ENCODE measurements at regions not wholly inside any gene's neighbourhood (a gene's known extent, or its start where the extent isn't known, plus 50 kb on each side); places are given as distances from the start of the nearest gene placed in this dataset.

DNA sequence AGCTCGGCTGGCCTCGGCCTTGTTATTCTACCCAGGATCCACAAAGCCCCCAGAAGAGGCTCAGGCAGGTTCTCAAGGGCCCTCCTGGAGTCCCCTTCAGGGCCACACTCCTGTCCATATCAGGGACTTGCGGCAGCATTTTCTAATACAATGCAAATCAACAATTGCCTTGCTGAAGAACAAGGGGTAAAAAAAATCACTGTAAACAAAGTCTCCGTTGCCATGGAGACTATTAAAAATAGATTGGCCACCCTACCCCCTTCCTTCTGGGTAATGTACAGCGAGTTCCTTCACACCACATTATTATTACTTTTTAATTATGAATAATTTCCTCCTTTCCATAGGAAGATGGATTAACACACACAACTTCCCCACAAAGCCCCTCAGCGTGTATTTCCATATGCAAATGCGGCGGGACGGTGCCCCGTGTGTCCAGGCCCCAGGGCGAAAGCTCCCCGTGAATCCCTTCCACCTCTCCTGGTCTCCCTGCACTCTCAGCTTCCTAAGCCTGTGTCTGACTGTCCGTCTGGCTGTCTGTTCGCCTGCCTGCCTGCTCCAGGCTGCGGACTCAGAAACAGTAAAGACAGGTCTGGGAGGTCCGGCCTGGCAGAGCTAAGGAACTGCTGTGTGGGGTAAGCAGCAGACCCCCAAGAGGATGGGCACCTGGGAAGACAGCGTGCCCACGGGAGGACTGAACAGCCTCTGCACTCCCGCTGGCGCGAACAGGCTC is 196.6 kb downstream of the RBFOX3 start:
- no peak overlapping the region for H2AFZ ChIP-seq (ENCODE audit: control insufficient read depth, low read length)
- no peak for TF ChIP-seq EZH2 (IDR thresholded peaks at IDR 0.05; ENCODE audit: low read length)
- TF ChIP-seq, protein P1, sequence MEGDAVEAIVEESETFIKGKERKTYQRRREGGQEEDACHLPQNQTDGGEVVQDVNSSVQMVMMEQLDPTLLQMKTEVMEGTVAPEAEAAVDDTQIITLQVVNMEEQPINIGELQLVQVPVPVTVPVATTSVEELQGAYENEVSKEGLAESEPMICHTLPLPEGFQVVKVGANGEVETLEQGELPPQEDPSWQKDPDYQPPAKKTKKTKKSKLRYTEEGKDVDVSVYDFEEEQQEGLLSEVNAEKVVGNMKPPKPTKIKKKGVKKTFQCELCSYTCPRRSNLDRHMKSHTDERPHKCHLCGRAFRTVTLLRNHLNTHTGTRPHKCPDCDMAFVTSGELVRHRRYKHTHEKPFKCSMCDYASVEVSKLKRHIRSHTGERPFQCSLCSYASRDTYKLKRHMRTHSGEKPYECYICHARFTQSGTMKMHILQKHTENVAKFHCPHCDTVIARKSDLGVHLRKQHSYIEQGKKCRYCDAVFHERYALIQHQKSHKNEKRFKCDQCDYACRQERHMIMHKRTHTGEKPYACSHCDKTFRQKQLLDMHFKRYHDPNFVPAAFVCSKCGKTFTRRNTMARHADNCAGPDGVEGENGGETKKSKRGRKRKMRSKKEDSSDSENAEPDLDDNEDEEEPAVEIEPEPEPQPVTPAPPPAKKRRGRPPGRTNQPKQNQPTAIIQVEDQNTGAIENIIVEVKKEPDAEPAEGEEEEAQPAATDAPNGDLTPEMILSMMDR (optimal IDR thresholded peaks at IDR 0.05 in 1 of 3, IDR thresholded peaks at IDR 0.05 in 1 of 3, conservative IDR thresholded peaks at IDR 0.05 in 1 of 3; ENCODE audit: extremely low read depth in 1 of 3, insufficient read depth in 2 of 3, low read length in 3 of 3) = no peak
- dilution Hi-C loops (cut with MboI; ENCODE audit: extremely low pct_ligation_motif_present, low sequenced_read_pairs) = no loop called here
- no peaks in the 10 kb centered on the region for H3K79me2 ChIP-seq (ENCODE audit: control insufficient read depth, insufficient read depth, low read length)
- H4K20me1 ChIP-seq (ENCODE audit: control insufficient read depth, extremely low read depth, insufficient read depth, low read length) = peaks cover 3% of the 10 kb centered on the region
- no peaks in the 10 kb centered on the region for H3K4me1 ChIP-seq (ENCODE audit: control insufficient read depth, extremely low read depth, insufficient read depth, low read length)
- no peak overlapping the region for H3K27ac ChIP-seq (ENCODE audit: control insufficient read depth, insufficient read depth, low read length)
- peaks cover 35% of the 10 kb centered on the region for H3K27me3 ChIP-seq (ENCODE audit: control insufficient read depth, extremely low read depth, insufficient read depth, low read length)
- FAIRE-seq (no peak), DNase-seq (ENCODE audit: low read depth, low spot score) (no peak)
- no peak overlapping the region for H3K4me2 ChIP-seq (ENCODE audit: control insufficient read depth, extremely low read depth, insufficient read depth, low read depth, low read length)
- no peaks in the 10 kb centered on the region for H3K9me1 ChIP-seq (ENCODE audit: control insufficient read depth, extremely low read depth, insufficient read depth, low read length)
- H3K4me3 ChIP-seq (ENCODE audit: control insufficient read depth in 2 of 3, extremely low read depth in 1 of 3, insufficient read depth in 2 of 3, low read depth in 1 of 3, low read length in 3 of 3) = no peak overlapping the region
- H3K36me3 ChIP-seq (ENCODE audit: control insufficient read depth in 2 of 2, extremely low read depth in 1 of 2, insufficient read depth in 2 of 2, low read length in 2 of 2) = no peaks in the 10 kb centered on the region
- no peaks in the 10 kb centered on the region for H3K9me3 ChIP-seq (ENCODE audit: control insufficient read depth, low read depth, low read length)
- no peak overlapping the region for H3K9ac ChIP-seq (ENCODE audit: control insufficient read depth, extremely low read depth, insufficient read depth, low read length)

DNA sequence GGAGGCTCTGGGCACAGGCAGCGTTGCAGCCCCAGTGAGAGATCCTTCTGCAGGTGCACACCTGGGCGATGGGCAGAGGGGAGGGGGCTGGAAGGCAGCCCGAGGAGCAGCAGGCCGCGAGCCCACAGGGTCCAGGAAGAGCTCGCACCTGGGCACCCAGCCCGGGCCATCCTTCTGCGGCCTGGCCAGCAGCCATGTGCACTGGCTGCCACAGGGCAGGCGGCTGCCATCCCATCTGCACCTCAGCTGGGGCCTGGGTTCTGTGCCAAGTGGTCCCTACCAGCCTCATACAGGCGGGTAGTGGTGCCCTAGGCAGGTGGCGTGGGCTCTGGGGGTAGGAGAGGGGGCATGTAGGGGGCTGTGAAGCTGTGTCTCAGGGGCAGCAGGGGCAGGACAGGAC is 197.2 kb downstream of the RBFOX3 start:
- no peaks in the 10 kb centered on the region for H3K9me3 ChIP-seq (ENCODE audit: control insufficient read depth, low read depth, low read length)
- H3K9me1 ChIP-seq (ENCODE audit: control insufficient read depth, extremely low read depth, insufficient read depth, low read length) = no peaks in the 10 kb centered on the region
- no peak overlapping the region for H3K9ac ChIP-seq (ENCODE audit: control insufficient read depth, extremely low read depth, insufficient read depth, low read length)
- no peak overlapping the region for H3K4me2 ChIP-seq (ENCODE audit: control insufficient read depth, extremely low read depth, insufficient read depth, low read depth, low read length)
- DNase-seq (ENCODE audit: low read depth, low spot score) = no peak
- no peaks in the 10 kb centered on the region for H3K79me2 ChIP-seq (ENCODE audit: control insufficient read depth, insufficient read depth, low read length)
- FAIRE-seq = no peak
- dilution Hi-C loops (cut with MboI; ENCODE audit: extremely low pct_ligation_motif_present, low sequenced_read_pairs) = no loop called here
- peaks cover 3% of the 10 kb centered on the region for H4K20me1 ChIP-seq (ENCODE audit: control insufficient read depth, extremely low read depth, insufficient read depth, low read length)
- no peak overlapping the region for H3K4me3 ChIP-seq (ENCODE audit: control insufficient read depth in 2 of 3, extremely low read depth in 1 of 3, insufficient read depth in 2 of 3, low read depth in 1 of 3, low read length in 3 of 3)
- H3K27ac ChIP-seq (ENCODE audit: control insufficient read depth, insufficient read depth, low read length) = no peak overlapping the region
- no peaks in the 10 kb centered on the region for H3K4me1 ChIP-seq (ENCODE audit: control insufficient read depth, extremely low read depth, insufficient read depth, low read length)
- no peak overlapping the region for H2AFZ ChIP-seq (ENCODE audit: control insufficient read depth, low read length)
- TF ChIP-seq, protein P1 (optimal IDR thresholded peaks at IDR 0.05 in 1 of 3, IDR thresholded peaks at IDR 0.05 in 1 of 3, conservative IDR thresholded peaks at IDR 0.05 in 1 of 3; ENCODE audit: extremely low read depth in 1 of 3, insufficient read depth in 2 of 3, low read length in 3 of 3) = no peak
- no peak for TF ChIP-seq EZH2 (IDR thresholded peaks at IDR 0.05; ENCODE audit: low read length)
- peaks cover 35% of the 10 kb centered on the region for H3K27me3 ChIP-seq (ENCODE audit: control insufficient read depth, extremely low read depth, insufficient read depth, low read length)
- no peaks in the 10 kb centered on the region for H3K36me3 ChIP-seq (ENCODE audit: control insufficient read depth in 2 of 2, extremely low read depth in 1 of 2, insufficient read depth in 2 of 2, low read length in 2 of 2)

Measured in keratinocyte (primary cell).